Psoas muscle (tissue), 7 donors: ENCODE measurements at regions not wholly inside any gene's neighbourhood (a gene's known extent, or its start where the extent isn't known, plus 50 kb on each side); places are given as distances from the start of the nearest gene placed in this dataset.

ENCODE experiments used
- ATAC-seq, 4 donors: fragments of 200-7000 bp; cut with Tn5 transposase; one replicate each; pipeline ENCODE4 v1.9.1; 2020; ENCODE audit warnings: moderate library complexity in 3 of 4, mild to moderate bottlenecking in 2 of 4
- DNase-seq, 2 donors: peaks; one replicate each; pipeline ENCODE4 v3.0.0-alpha.2; 2020
- H3K27ac ChIP-seq: fragments of 200-600 bp; one replicate; pipeline ENCODE4 v1.8.0; 2022
- H3K27me3 ChIP-seq, 3 donors: fragments of 200-600 bp in 1 of 3; one replicate each; pipeline versions ENCODE4 v1.6.1 to v1.8.0; 2013 to 2022; ENCODE audit warnings: low read length in 2 of 3, mild to moderate bottlenecking in 2 of 3, moderate library complexity in 1 of 3; ENCODE audit not compliant: insufficient read depth in 3 of 3
- H3K36me3 ChIP-seq, 2 donors: fragments of 200-600 bp in 1 of 2; one replicate each; pipeline versions ENCODE4 v1.6.1 to v1.8.0; 2013 to 2022; ENCODE audit warnings: low read depth in 1 of 2, mild to moderate bottlenecking in 1 of 2, moderate library complexity in 1 of 2; ENCODE audit not compliant: insufficient read depth in 1 of 2
- H3K4me1 ChIP-seq: fragments of 200-600 bp; one replicate; pipeline ENCODE4 v1.8.0; 2022
- H3K4me3 ChIP-seq: fragments of 200-600 bp; one replicate; pipeline ENCODE4 v1.8.0; 2022; ENCODE audit warnings: mild to moderate bottlenecking
- H3K9me3 ChIP-seq: fragments of 200-600 bp; one replicate; pipeline ENCODE4 v1.8.0; 2022
- CTCF ChIP-seq: fragments of 200-600 bp; IDR thresholded peaks from one replicate; pipeline ENCODE4 v1.8.0; 2022; ENCODE audit warnings: antibody characterized with exemption
- WGBS, 3 donors: extraction: QIAGEN DNeasy Blood & Tissue Kit; methylation state at CpG; one replicate each; pipeline versions ENCODE4 v1.1.6 to v1.1.7; 2013; 5-methylcytosine and 5-hydroxymethylcytosine counted together
- intact Hi-C, 2 donors: fragments of 100-400 bp; cut with DNase I; formaldehyde crosslinking; loops; one replicate each; pipeline versions ENCODE4 v1.11.0 to v1.14.2; 2022
- donor health status: healthy with polysubstance abuse.
- donor health status: DM: no; HTN: no; CAD: no; lungs with moderate emphysema.
- donor health status: Bipolar disorder and iron deficiency.
- donor health status: healthy.
- donor health status: DM: yes; HTN: yes; CAD: no.
- donor health status: DM: no; HTN: no; CAD: no.
- donor health status: DM: yes; HTN: yes; CAD: no.

GRCh38 chr6:163745536-163746400 is 331.2 kb downstream of the QKI start:
- Histone ChIP-seq H3K4me3 (no peak overlapping the region), H3K36me3 (no peaks in the 10 kb centered on the region), H3K4me1 (peaks cover 16% of the 10 kb centered on the region), H3K27me3 (no peaks in the 10 kb centered on the region), H3K27ac (peak overlapping the region; percentile 77), H3K9me3 (no peaks in the 10 kb centered on the region)
- intact Hi-C loops = no loop called here
- DNase-seq = peak; percentile 31 to 66
- 27 to 39% (median 32%) methylated on average over 10 of the region's 10 CpGs for WGBS, 3 donors
- no peak for TF ChIP-seq CTCF
- ATAC-seq = peak; percentile 93 to 95 (median 95)

- no peaks in the 10 kb centered on the region for H3K27me3 ChIP-seq
- H3K9me3 ChIP-seq = no peaks in the 10 kb centered on the region
- DNase-seq (no peak), ATAC-seq (no peak)
- no peak for TF ChIP-seq CTCF
- no peak overlapping the region for H3K4me3 ChIP-seq
- intact Hi-C loops = no loop called here
- WGBS, 3 donors = 94 to 95% (median 94%) methylated on average over 19 of the region's 19 CpGs
- peaks cover 10% of the 10 kb centered on the region for H3K4me1 ChIP-seq
- no peak overlapping the region for H3K27ac ChIP-seq
- H3K36me3 ChIP-seq = no peaks in the 10 kb centered on the region
Observed at GRCh38 chr6:163744256-163744925, 329.9 kb downstream of the QKI start.

- TF ChIP-seq CTCF = no peak
- Histone ChIP-seq H3K9me3 (no peaks in the 10 kb centered on the region), H3K36me3 (no peaks in the 10 kb centered on the region), H3K27me3 (no peaks in the 10 kb centered on the region), H3K4me3 (no peak overlapping the region), H3K27ac (no peak overlapping the region), H3K4me1 (peaks cover 10% of the 10 kb centered on the region)
- intact Hi-C loops = no loop called here
- no peak for DNase-seq
- ATAC-seq = no peak
- 88 to 98% (median 96%) methylated on average over 4 of the region's 4 CpGs for WGBS, 3 donors
Observed at GRCh38 chr6:163743796-163744195, 329.3 kb downstream of the QKI start.

- 64 to 75% (median 72%) methylated on average over 17 of the region's 17 CpGs for WGBS, 3 donors
- no peaks in the 10 kb centered on the region for H3K36me3 ChIP-seq
- intact Hi-C loops = no loop called here
- no peaks in the 10 kb centered on the region for H3K9me3 ChIP-seq
- TF ChIP-seq CTCF = no peak
- H3K4me1 ChIP-seq = peaks cover 20% of the 10 kb centered on the region
- DNase-seq (no peak), ATAC-seq (no peak)
- H3K4me3 ChIP-seq = no peak overlapping the region
- H3K27ac ChIP-seq = no peak overlapping the region
- H3K27me3 ChIP-seq = no peaks in the 10 kb centered on the region
Observed at GRCh38 chr6:163741743-163742363, 327.3 kb downstream of the QKI start.
